GM19467 (cell line): ENCODE measurements at regions not wholly inside any gene's neighbourhood (a gene's known extent, or its start where the extent isn't known, plus 50 kb on each side); places are given as distances from the start of the nearest gene placed in this dataset.
"Not testable (repeated sequence)": the region's sequence is repeated elsewhere in the genome, so short reads cannot be mapped to it uniquely, and the experiment has no call there.

Experiments
- ATAC-seq: cut with Tn5 transposase; IDR thresholded peaks from one replicate; pipeline ENCODE4 v1.9.1; 2021; ENCODE audit warnings: mild to moderate bottlenecking, moderate library complexity; ENCODE audit not compliant: unreplicated experiment

DNA sequence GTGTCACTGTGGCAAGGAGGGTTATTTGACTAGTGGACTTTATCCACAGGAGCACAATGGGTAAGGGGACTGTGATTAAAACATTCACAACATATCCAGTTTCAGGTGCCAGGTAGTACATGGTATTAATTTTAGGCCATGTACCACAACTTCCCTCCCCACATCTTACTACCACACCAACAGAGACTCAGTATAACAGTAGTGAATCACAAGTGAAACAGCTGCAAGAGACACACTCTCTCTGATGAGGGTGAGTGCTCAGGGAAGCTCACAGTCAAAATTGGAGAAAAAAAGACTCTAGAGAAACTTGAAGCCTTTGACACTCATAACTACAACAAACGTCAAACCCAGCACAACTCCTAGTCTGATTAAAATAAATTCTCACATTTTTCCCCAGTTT, 367.6 kb upstream of the GYPC start:
- ATAC-seq, result no peak

GRCh38 chr2:126293962-126294361, 362.0 kb upstream of the GYPC start:
- not testable (repeated sequence) for ATAC-seq

DNA sequence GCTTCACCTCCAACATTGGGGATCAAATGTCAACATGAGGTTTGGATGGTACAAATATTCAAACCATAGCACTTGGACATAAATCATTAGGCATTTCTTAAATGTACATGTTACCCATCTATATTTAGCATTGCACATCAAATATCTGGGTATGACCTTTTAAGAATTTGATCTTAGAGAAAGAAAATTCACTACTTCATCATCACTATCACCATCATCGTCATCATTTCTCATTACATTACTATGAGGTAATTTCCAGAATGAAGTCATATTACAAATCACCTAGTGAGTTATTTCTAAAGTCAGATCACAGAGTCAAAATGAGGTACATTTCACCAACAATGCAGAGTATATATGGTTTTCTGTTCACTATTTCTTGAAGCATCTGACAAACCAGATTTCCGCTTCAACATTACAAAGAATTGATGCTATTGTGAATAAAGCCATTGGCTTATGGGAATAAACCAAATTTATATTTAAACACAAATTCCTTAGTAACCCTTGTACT, 356.4 kb upstream of the GYPC start:
- ATAC-seq, result no peak

DNA sequence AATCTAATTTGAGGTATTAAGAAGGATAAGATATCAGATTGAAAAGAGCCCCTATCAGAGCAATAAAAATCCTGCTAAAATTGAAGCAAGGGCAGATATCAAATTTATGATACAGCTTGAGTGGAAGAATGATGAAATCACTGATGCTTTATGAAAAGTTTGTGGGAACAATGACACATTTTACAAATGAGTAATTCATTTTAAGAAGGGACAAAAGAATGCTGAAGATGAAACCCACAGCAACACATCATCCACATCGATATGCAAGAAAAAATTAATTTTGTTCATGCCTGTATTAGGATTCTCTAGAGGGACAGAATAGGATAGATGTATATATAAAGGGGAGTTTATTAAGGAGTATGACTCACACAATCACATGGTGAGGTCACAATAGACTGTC, 355.6 kb upstream of the GYPC start:
- ATAC-seq, result no peak

GRCh38 chr2:126302043-126302442, 353.9 kb upstream of the GYPC start:
- ATAC-seq, result no peak

DNA sequence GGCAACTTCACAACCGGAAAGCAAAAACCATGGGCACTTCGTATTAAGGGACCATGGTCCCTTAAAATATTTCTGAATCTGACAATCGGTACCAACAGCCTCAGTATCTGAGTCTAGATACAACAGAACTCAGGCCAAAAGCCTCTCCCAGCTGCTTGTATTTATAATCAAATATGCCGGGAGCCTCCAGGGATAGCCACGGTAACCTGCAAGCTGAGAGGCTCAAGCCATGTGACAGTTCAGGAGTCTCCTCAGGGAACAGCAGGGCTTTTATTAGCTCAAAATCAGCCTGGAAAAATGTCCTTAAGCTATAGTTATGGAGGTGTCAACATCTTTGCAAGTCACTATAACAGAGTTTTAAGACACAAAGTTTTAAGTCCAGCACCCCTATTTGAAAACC, 352.8 kb upstream of the GYPC start:
- ATAC-seq, result no peak

- ATAC-seq, result no peak
Observed at GRCh38 chr2:126304154-126304553, 351.8 kb upstream of the GYPC start.

GRCh38 chr2:126306539-126306938, 349.4 kb upstream of the GYPC start:
- ATAC-seq, result no peak

- no peak for ATAC-seq
Observed at GRCh38 chr2:126307740-126308139, 348.2 kb upstream of the GYPC start.

- ATAC-seq, result no peak
Observed at GRCh38 chr2:126309185-126309584, 346.8 kb upstream of the GYPC start.

DNA sequence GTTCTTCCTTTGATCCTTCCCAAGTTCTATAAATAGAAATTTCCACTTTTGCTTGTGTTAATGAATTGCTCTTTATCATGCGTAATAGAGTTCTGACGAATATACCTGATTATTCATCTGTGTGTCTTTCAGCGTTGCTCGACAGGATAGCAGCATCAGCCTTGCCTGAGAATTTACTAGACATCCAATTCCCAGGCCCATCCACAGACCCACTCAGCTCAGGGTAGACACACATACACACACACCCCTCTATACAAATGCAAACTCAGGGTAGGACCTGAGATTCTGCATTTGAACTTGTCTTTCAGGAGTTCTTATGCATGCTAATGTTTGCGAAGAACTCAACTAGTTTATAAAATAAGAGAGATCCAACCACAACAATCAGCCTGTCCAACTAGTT, 343.4 kb upstream of the GYPC start:
- no peak for ATAC-seq

DNA sequence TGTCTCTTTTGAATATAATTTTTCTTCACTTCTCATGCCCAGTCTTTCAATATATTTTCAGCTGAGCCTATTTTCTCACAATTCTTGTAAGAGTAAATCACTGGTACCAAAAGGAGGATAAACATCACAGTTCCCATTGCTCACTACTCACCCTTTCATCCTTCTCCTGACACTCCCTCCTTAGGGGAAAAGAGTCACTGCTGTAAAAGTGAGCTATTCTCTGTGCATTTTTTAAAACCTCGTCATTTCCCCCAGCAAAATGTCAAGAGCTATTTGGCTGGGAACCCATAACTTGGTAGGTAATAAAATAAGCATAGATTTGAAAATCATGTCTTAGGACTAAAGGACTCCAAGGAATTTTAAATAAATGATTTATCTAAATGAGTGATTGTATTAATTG, 340.1 kb upstream of the GYPC start:
- no peak for ATAC-seq

GRCh38 chr2:126317790-126318431, 338.0 kb upstream of the GYPC start:
- no peak for ATAC-seq

DNA sequence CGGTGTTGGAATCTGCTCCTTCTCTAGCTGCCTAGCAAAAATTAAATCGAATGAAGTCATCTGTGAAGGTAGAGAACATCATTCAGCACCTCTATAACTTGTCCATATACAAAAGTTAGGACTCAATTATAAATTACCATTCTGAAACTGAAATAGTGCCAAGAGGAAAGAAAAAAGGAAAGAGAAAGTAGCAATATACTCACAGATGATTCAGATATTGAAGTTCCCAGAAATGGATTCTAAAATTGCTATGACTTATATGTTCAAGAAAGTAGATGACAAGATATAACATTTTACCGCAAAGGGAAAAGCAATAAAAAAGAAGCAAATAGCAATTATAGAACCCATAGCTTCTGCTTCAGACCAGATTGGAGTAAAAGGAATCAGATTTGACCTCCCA, 333.6 kb upstream of the GYPC start:
- ATAC-seq, result no peak

GRCh38 chr2:126325202-126325601, 330.8 kb upstream of the GYPC start:
- no peak for ATAC-seq

DNA sequence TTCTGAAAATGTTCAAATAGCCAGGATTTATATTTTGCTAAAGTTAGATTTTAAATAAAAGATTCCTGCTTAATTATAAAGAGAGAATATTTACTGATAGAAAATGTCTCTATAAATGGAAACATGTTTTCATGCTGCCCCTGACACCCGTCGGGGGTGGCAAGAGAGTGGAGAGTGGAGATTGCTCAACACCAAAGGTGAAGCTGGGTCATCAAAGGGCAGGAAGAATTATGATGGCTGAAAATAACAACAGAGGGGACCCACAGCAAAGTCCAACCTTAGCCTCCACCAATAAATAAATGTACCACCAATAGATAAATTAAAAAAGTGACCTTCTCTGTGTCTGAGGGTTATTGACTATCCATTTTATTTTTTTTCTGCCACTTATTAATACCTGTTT, 326.8 kb upstream of the GYPC start:
- ATAC-seq, result no peak

- ATAC-seq, result no peak
Observed at GRCh38 chr2:126342457-126342856, 313.5 kb upstream of the GYPC start.

GRCh38 chr2:126343136-126343535, 312.8 kb upstream of the GYPC start:
- no peak for ATAC-seq

DNA sequence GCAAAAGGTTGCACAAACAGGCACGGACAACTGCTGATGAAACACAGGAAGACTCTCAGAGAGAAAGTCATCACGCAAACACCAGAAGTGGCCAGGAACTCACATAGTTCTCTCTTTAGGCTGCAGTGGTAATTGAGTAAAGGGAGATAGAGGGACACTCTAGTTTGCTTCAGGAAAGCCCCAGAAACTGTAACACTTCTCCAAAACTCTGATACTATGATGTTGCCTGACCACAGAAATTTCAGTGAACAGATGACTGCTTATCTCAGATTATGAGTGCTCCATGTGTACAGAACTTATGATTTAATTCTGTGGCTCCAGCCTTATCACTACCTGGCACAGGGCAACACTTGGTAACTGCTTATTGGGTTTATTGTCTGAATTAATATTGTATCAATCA, 311.5 kb upstream of the GYPC start:
- ATAC-seq, result no peak

- no peak for ATAC-seq
Observed at GRCh38 chr2:126345691-126346090, 310.3 kb upstream of the GYPC start.

- no peak for ATAC-seq
Observed at GRCh38 chr2:126356631-126357030, 299.3 kb upstream of the GYPC start.

DNA sequence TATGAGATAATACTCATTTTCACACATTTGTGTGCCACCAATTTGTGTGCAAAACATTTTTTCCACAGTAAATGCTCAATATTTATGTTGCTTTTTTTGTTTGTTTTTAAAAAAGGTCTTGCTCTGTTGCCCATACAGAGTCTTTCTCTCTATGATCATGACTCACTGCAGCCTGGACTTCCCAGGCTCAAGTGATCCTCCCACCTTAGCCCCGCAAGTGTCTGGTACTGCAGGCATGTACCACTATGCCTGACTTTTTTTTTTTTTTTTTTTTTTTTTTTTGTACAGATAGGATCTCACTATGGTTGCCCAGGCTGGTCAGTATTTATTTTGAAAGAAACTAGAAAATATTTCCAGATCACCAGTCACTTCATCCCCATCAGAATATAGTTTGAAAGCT, 297.8 kb upstream of the GYPC start:
- no peak for ATAC-seq

DNA sequence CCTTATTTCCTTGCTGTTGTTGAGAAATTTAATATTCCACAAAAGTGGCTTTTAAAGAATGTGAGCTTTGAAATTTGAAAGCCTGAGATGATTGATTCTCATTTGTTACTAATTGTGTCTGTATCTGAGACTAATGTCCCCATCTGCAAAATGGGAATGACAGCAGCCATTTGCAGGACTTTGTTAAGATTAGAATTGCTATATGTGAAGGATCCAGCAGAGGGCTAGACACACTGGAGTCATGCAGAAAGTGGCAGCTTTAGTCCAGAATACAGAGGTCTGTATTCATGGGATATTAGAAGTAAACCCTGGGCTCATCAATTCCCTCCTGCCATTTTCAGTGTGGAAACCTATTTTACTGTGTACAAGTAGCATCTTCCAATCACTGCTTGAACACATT, 296.5 kb upstream of the GYPC start:
- no peak for ATAC-seq
